ENCODE measurements at regions not wholly inside any gene's neighbourhood (a gene's known extent, or its start where the extent isn't known, plus 50 kb on each side); places are given as distances from the start of the nearest gene placed in this dataset.

GRCh38 chr4:23311983-23312382, 577.9 kb downstream of the PPARGC1A start:
- Histone ChIP-seq H3K4me3 (ENCODE audit: low read depth in 1 of 5, low read length in 5 of 5) (no peak overlapping the region), H3K27ac (ENCODE audit: low read depth, low read length) (no peak overlapping the region), H3K36me3 (ENCODE audit: control insufficient read depth in 5 of 5, insufficient read depth in 5 of 5, low read length in 5 of 5) (no peaks in the 10 kb centered on the region), H3K9me3 (ENCODE audit: control insufficient read depth in 5 of 5, low read length in 5 of 5) (no peaks in the 10 kb centered on the region), H3K9ac (ENCODE audit: low read length in 5 of 5) (no peak overlapping the region), H3K4me1 (ENCODE audit: control insufficient read depth in 5 of 5, insufficient read depth in 5 of 5, low read length in 5 of 5) (no peaks in the 10 kb centered on the region), H3K27me3 (ENCODE audit: control insufficient read depth in 5 of 5, insufficient read depth in 4 of 5, low read length in 5 of 5) (no peaks in the 10 kb centered on the region)

DNA sequence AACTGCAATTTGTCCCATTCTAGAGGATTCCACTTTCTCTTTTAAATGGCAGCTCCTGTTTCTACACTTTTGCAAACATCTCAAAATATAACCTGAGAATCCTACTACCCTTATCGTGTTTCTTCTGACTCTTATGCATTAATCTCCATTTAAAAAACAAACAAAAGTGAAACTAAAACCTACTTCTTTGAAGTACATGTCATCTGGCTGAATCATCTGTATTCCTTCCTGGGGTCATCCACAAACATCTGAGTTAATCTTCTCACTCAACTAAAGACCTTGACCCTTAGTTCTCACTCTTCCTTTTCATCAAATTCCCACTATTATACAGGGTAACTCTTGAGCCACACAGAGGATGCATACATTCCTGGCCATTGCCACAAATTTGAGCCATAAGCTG, 584.8 kb downstream of the PPARGC1A start:
- Histone ChIP-seq H3K9ac (ENCODE audit: low read length in 5 of 5) (no peak overlapping the region), H3K4me3 (ENCODE audit: low read depth in 1 of 5, low read length in 5 of 5) (no peak overlapping the region), H3K4me1 (ENCODE audit: control insufficient read depth in 5 of 5, insufficient read depth in 5 of 5, low read length in 5 of 5) (no peaks in the 10 kb centered on the region), H3K36me3 (ENCODE audit: control insufficient read depth in 5 of 5, insufficient read depth in 5 of 5, low read length in 5 of 5) (no peaks in the 10 kb centered on the region), H3K27ac (ENCODE audit: low read depth, low read length) (no peak overlapping the region), H3K9me3 (ENCODE audit: control insufficient read depth in 5 of 5, low read length in 5 of 5) (no peaks in the 10 kb centered on the region), H3K27me3 (ENCODE audit: control insufficient read depth in 5 of 5, insufficient read depth in 4 of 5, low read length in 5 of 5) (no peaks in the 10 kb centered on the region)

DNA sequence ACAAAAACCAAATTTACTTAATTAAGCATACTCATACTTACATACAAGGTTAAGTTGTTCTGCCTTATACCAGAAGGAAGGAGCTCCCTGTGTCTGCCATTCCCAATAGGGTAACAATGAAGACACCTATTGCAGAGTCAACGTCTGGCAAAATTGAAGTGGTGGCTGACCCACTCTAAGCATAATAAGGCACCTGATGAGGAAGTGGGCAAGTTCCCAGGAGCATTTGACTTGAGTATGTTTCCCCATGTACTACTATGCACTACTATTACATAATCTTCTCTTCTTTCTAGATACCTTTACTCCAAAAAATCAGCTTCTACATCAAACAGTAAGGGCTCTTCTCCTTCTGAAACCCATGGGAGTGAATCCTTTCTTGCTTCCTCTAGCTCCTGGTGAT, 591.5 kb downstream of the PPARGC1A start:
- H3K9ac ChIP-seq (ENCODE audit: low read length in 5 of 5), result no peak overlapping the region
- H3K4me3 ChIP-seq (ENCODE audit: low read depth in 1 of 5, low read length in 5 of 5), result no peak overlapping the region
- no peak overlapping the region for H3K27ac ChIP-seq (ENCODE audit: low read depth, low read length)
- no peaks in the 10 kb centered on the region for H3K9me3 ChIP-seq (ENCODE audit: control insufficient read depth in 5 of 5, low read length in 5 of 5)
- H3K27me3 ChIP-seq (ENCODE audit: control insufficient read depth in 5 of 5, insufficient read depth in 4 of 5, low read length in 5 of 5), result no peaks in the 10 kb centered on the region
- H3K36me3 ChIP-seq (ENCODE audit: control insufficient read depth in 5 of 5, insufficient read depth in 5 of 5, low read length in 5 of 5), result no peaks in the 10 kb centered on the region
- H3K4me1 ChIP-seq (ENCODE audit: control insufficient read depth in 5 of 5, insufficient read depth in 5 of 5, low read length in 5 of 5), result no peaks in the 10 kb centered on the region

GRCh38 chr4:23297327-23297726, 592.5 kb downstream of the PPARGC1A start:
- Histone ChIP-seq H3K36me3 (ENCODE audit: control insufficient read depth in 5 of 5, insufficient read depth in 5 of 5, low read length in 5 of 5) (no peaks in the 10 kb centered on the region), H3K9ac (ENCODE audit: low read length in 5 of 5) (no peak overlapping the region), H3K27me3 (ENCODE audit: control insufficient read depth in 5 of 5, insufficient read depth in 4 of 5, low read length in 5 of 5) (no peaks in the 10 kb centered on the region), H3K4me3 (ENCODE audit: low read depth in 1 of 5, low read length in 5 of 5) (no peak overlapping the region), H3K27ac (ENCODE audit: low read depth, low read length) (no peak overlapping the region), H3K4me1 (ENCODE audit: control insufficient read depth in 5 of 5, insufficient read depth in 5 of 5, low read length in 5 of 5) (no peaks in the 10 kb centered on the region), H3K9me3 (ENCODE audit: control insufficient read depth in 5 of 5, low read length in 5 of 5) (no peaks in the 10 kb centered on the region)

DNA sequence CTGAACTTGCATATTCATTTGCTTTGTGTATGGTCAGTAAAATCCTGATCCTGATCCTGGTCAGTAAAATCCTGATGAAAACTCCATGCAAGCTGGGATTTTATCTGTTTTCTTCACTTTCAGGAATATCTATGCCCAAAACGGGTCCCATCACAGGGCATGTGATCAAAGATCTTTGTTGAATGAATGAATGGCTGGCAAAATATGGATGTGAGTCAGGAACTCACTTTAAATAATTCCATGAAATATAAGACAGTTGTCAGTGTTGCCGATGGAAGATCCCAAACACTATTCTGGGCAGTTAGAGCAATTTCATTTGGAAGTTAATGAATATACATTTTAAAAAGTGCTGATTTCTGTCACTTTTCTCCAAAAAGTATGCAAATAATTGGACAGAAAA, 598.4 kb downstream of the GBA3 start:
- H3K9ac ChIP-seq (ENCODE audit: low read length in 5 of 5), result no peak overlapping the region
- no peak overlapping the region for H3K27ac ChIP-seq (ENCODE audit: low read depth, low read length)
- no peaks in the 10 kb centered on the region for H3K27me3 ChIP-seq (ENCODE audit: control insufficient read depth in 5 of 5, insufficient read depth in 4 of 5, low read length in 5 of 5)
- no peak overlapping the region for H3K4me3 ChIP-seq (ENCODE audit: low read depth in 1 of 5, low read length in 5 of 5)
- H3K9me3 ChIP-seq (ENCODE audit: control insufficient read depth in 5 of 5, low read length in 5 of 5), result no peaks in the 10 kb centered on the region
- no peaks in the 10 kb centered on the region for H3K36me3 ChIP-seq (ENCODE audit: control insufficient read depth in 5 of 5, insufficient read depth in 5 of 5, low read length in 5 of 5)
- peaks cover 0 to 2% (median 0%) of the 10 kb centered on the region in 5 donors for H3K4me1 ChIP-seq (ENCODE audit: control insufficient read depth in 5 of 5, insufficient read depth in 5 of 5, low read length in 5 of 5)

GRCh38 chr4:23290656-23291055, 597.9 kb downstream of the GBA3 start:
- H3K27ac ChIP-seq (ENCODE audit: low read depth, low read length), result no peak overlapping the region
- no peaks in the 10 kb centered on the region for H3K36me3 ChIP-seq (ENCODE audit: control insufficient read depth in 5 of 5, insufficient read depth in 5 of 5, low read length in 5 of 5)
- H3K4me1 ChIP-seq (ENCODE audit: control insufficient read depth in 5 of 5, insufficient read depth in 5 of 5, low read length in 5 of 5), result peaks cover 0 to 2% (median 0%) of the 10 kb centered on the region in 5 donors
- no peak overlapping the region for H3K4me3 ChIP-seq (ENCODE audit: low read depth in 1 of 5, low read length in 5 of 5)
- H3K27me3 ChIP-seq (ENCODE audit: control insufficient read depth in 5 of 5, insufficient read depth in 4 of 5, low read length in 5 of 5), result no peaks in the 10 kb centered on the region
- no peak overlapping the region for H3K9ac ChIP-seq (ENCODE audit: low read length in 5 of 5)
- H3K9me3 ChIP-seq (ENCODE audit: control insufficient read depth in 5 of 5, low read length in 5 of 5), result no peaks in the 10 kb centered on the region

- Histone ChIP-seq H3K9me3 (ENCODE audit: control insufficient read depth in 5 of 5, low read length in 5 of 5) (no peaks in the 10 kb centered on the region), H3K27ac (ENCODE audit: low read depth, low read length) (no peak overlapping the region), H3K9ac (ENCODE audit: low read length in 5 of 5) (no peak overlapping the region), H3K36me3 (ENCODE audit: control insufficient read depth in 5 of 5, insufficient read depth in 5 of 5, low read length in 5 of 5) (no peaks in the 10 kb centered on the region), H3K4me1 (ENCODE audit: control insufficient read depth in 5 of 5, insufficient read depth in 5 of 5, low read length in 5 of 5) (no peaks in the 10 kb centered on the region), H3K27me3 (ENCODE audit: control insufficient read depth in 5 of 5, insufficient read depth in 4 of 5, low read length in 5 of 5) (no peaks in the 10 kb centered on the region), H3K4me3 (ENCODE audit: low read depth in 1 of 5, low read length in 5 of 5) (no peak overlapping the region)
These were observed 586.7 kb downstream of the GBA3 start for GRCh38 chr4:23279377-23279986.

DNA sequence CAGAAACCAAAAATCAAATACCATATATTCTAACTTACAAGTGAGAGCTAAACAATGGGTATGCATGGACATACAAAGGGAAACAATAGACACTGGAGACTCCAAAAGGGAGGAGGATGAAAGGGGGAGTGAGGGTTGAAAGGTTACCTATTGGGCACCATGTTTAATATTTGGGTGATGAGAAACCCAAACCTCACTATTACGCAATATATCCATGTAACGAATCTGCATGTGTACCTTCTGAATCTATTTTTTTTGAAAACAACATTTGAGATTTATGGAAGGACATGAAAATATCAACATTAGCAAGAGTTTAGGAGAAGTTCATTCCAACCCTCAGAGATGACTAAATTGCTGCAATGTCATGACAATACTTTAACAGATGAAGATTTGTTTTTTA, 586.1 kb downstream of the GBA3 start:
- H3K27ac ChIP-seq (ENCODE audit: low read depth, low read length), result no peak overlapping the region
- H3K36me3 ChIP-seq (ENCODE audit: control insufficient read depth in 5 of 5, insufficient read depth in 5 of 5, low read length in 5 of 5), result no peaks in the 10 kb centered on the region
- no peak overlapping the region for H3K9ac ChIP-seq (ENCODE audit: low read length in 5 of 5)
- no peaks in the 10 kb centered on the region for H3K9me3 ChIP-seq (ENCODE audit: control insufficient read depth in 5 of 5, low read length in 5 of 5)
- no peaks in the 10 kb centered on the region for H3K4me1 ChIP-seq (ENCODE audit: control insufficient read depth in 5 of 5, insufficient read depth in 5 of 5, low read length in 5 of 5)
- no peak overlapping the region for H3K4me3 ChIP-seq (ENCODE audit: low read depth in 1 of 5, low read length in 5 of 5)
- no peaks in the 10 kb centered on the region for H3K27me3 ChIP-seq (ENCODE audit: control insufficient read depth in 5 of 5, insufficient read depth in 4 of 5, low read length in 5 of 5)

DNA sequence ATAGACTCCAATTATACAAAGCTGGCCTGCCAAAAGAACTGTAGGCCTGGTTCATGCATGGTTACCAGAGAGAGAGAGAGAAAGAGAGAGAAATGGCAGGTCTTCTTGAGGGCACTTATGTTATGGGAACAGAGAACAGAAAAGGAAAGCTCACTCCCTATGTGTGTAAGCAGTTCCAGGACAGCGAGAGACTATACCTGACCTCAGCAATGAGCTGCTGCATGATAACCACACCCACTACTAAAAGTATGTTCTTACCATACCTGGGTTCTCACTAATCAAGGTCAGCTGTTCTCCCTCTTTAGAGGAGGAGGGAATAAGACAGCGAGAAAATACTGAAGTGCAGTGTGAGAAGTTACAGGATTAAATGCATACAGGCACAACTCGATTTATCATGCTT, 583.3 kb downstream of the GBA3 start:
- H3K27ac ChIP-seq (ENCODE audit: low read depth, low read length), result no peak overlapping the region
- no peak overlapping the region for H3K9ac ChIP-seq (ENCODE audit: low read length in 5 of 5)
- H3K9me3 ChIP-seq (ENCODE audit: control insufficient read depth in 5 of 5, low read length in 5 of 5), result no peaks in the 10 kb centered on the region
- no peaks in the 10 kb centered on the region for H3K27me3 ChIP-seq (ENCODE audit: control insufficient read depth in 5 of 5, insufficient read depth in 4 of 5, low read length in 5 of 5)
- no peaks in the 10 kb centered on the region for H3K36me3 ChIP-seq (ENCODE audit: control insufficient read depth in 5 of 5, insufficient read depth in 5 of 5, low read length in 5 of 5)
- no peak overlapping the region for H3K4me3 ChIP-seq (ENCODE audit: low read depth in 1 of 5, low read length in 5 of 5)
- H3K4me1 ChIP-seq (ENCODE audit: control insufficient read depth in 5 of 5, insufficient read depth in 5 of 5, low read length in 5 of 5), result no peaks in the 10 kb centered on the region

DNA sequence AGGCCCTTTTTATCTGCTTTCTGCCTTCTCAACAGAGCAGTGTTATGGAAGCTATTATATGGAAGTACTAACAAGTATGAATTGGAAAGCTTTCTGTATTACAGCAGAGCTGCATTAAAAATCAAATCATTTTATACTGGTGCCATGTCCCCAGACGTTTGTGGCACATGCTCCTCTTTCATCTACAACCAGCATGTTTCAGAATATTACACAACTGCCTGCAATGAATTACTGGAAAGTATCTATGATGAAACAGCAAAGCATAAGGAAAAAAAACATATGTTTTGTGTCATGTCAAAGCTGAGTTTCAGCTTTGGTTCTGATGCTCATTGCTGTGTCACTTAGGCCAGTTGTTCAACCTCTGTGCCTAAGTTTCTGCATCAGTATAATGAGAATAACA, 576.8 kb downstream of the GBA3 start:
- no peak overlapping the region for H3K9ac ChIP-seq (ENCODE audit: low read length in 5 of 5)
- H3K27me3 ChIP-seq (ENCODE audit: control insufficient read depth in 5 of 5, insufficient read depth in 4 of 5, low read length in 5 of 5), result no peaks in the 10 kb centered on the region
- no peaks in the 10 kb centered on the region for H3K36me3 ChIP-seq (ENCODE audit: control insufficient read depth in 5 of 5, insufficient read depth in 5 of 5, low read length in 5 of 5)
- H3K27ac ChIP-seq (ENCODE audit: low read depth, low read length), result no peak overlapping the region
- H3K9me3 ChIP-seq (ENCODE audit: control insufficient read depth in 5 of 5, low read length in 5 of 5), result no peaks in the 10 kb centered on the region
- no peak overlapping the region for H3K4me3 ChIP-seq (ENCODE audit: low read depth in 1 of 5, low read length in 5 of 5)
- H3K4me1 ChIP-seq (ENCODE audit: control insufficient read depth in 5 of 5, insufficient read depth in 5 of 5, low read length in 5 of 5), result peaks cover 0 to 4% (median 0%) of the 10 kb centered on the region in 5 donors
